OCI-LY7 (cell line): ENCODE measurements at regions not wholly inside any gene's neighbourhood (a gene's known extent, or its start where the extent isn't known, plus 50 kb on each side); places are given as distances from the start of the nearest gene placed in this dataset.

Source experiments
- BruUV-seq: library from RNA; stranded (reverse); fragments of 400-500 nt; replicated peaks from 2 replicates; lab custom pipeline; 2021; lab: Mats Ljungman, UMichigan
- CTCF ChIA-PET: fragments of 300-600 bp; sonication (Branson Sonifier 250); formaldehyde crosslinking; loops from one replicate; lab custom pipeline; 2022; ENCODE audit warnings: antibody characterized with exemption; ENCODE audit not compliant: unreplicated experiment; lab: Charles Lee
- POLR2A ChIA-PET: fragments of 300-600 bp; sonication (Branson Sonifier 250); formaldehyde crosslinking; loops from one replicate; lab custom pipeline; 2022; ENCODE audit warnings: antibody characterized with exemption; lab: Charles Lee
- DNase-seq: peaks from one replicate; pipeline ENCODE4 v3.0.0-alpha.2; 2015; ENCODE audit warnings: low spot score
- H2AFZ ChIP-seq: fragments of 200-600 bp; sonication (generic), shearing (Covaris generic); 2 replicates; pipeline ENCODE4 v1.6.1; 2014; ENCODE audit warnings: mild to moderate bottlenecking, antibody characterized with exemption, low read length, moderate library complexity
- H3K27ac ChIP-seq: fragments of 200-600 bp; sonication (generic); 2 replicates; pipeline ENCODE4 v1.5.1; 2014; ENCODE audit warnings: mixed run types, low read depth, mild to moderate bottlenecking, moderate library complexity, low read length, inconsistent platforms; ENCODE audit not compliant: poor library complexity, severe bottlenecking
- H3K36me3 ChIP-seq: fragments of 200-600 bp; sonication (generic); 2 replicates; pipeline ENCODE4 v1.6.1; 2014; ENCODE audit warnings: mild to moderate bottlenecking, antibody characterized with exemption, low read length, moderate library complexity, mixed read lengths; ENCODE audit not compliant: insufficient read depth
- H3K4me1 ChIP-seq: fragments of 200-600 bp; sonication (generic); 2 replicates; pipeline ENCODE4 v1.5.1; 2014; ENCODE audit warnings: mild to moderate bottlenecking, low read length; ENCODE audit not compliant: insufficient read depth, poor library complexity, severe bottlenecking
- H3K4me2 ChIP-seq: fragments of 200-600 bp; sonication (generic); 2 replicates; pipeline ENCODE4 v1.6.1; 2014; ENCODE audit warnings: mild to moderate bottlenecking, low read length
- H3K4me3 ChIP-seq: fragments of 200-600 bp; sonication (generic); 2 replicates; pipeline ENCODE4 v1.5.1; 2014; ENCODE audit warnings: mild to moderate bottlenecking, low read depth, low read length; ENCODE audit not compliant: poor library complexity, severe bottlenecking
- H3K79me2 ChIP-seq: fragments of 200-600 bp; sonication (generic); 2 replicates; pipeline ENCODE4 v1.6.1; 2016; ENCODE audit warnings: low read depth, mild to moderate bottlenecking, low read length, moderate library complexity, mixed read lengths; ENCODE audit not compliant: insufficient read depth
- H3K9me2 ChIP-seq: fragments of 200-600 bp; sonication (generic); 2 replicates; pipeline ENCODE4 v1.6.1; 2016; ENCODE audit warnings: mild to moderate bottlenecking, low read length, mixed read lengths; ENCODE audit not compliant: insufficient read depth
- H3K9me3 ChIP-seq: fragments of 200-600 bp; sonication (generic); 2 replicates; pipeline ENCODE4 v1.6.1; 2014; ENCODE audit warnings: mild to moderate bottlenecking, mixed run types, low read length, mixed read lengths
- H4K20me1 ChIP-seq: fragments of 200-600 bp; sonication (generic); 2 replicates; pipeline ENCODE4 v1.6.1; 2014; ENCODE audit warnings: mild to moderate bottlenecking, antibody characterized with exemption, low read length, moderate library complexity, mixed read lengths; ENCODE audit not compliant: insufficient read depth
- EZH2phosphoT487 ChIP-seq: fragments of 200-600 bp; sonication (generic); IDR thresholded peaks from 2 replicates; pipeline ENCODE4 v1.6.1; 2018; ENCODE audit warnings: low read depth, borderline replicate concordance, mild to moderate bottlenecking, mixed run types, antibody characterized with exemption, low read length, moderate library complexity, mixed read lengths
- intact Hi-C: fragments of 100-400 bp; cut with micrococcal nuclease; formaldehyde crosslinking; loops from one replicate; pipeline ENCODE4 v1.10.0; 2022; ENCODE audit not compliant: unreplicated experiment
- TF ChIP-seq, protein P1 (sequence below): fragments of 200-600 bp; sonication (generic); conservative IDR thresholded peaks from 2 replicates; pipeline ENCODE4 v1.5.1; 2014; ENCODE audit warnings: mild to moderate bottlenecking, antibody characterized with exemption, low read length, moderate library complexity, mixed read lengths

DNA sequence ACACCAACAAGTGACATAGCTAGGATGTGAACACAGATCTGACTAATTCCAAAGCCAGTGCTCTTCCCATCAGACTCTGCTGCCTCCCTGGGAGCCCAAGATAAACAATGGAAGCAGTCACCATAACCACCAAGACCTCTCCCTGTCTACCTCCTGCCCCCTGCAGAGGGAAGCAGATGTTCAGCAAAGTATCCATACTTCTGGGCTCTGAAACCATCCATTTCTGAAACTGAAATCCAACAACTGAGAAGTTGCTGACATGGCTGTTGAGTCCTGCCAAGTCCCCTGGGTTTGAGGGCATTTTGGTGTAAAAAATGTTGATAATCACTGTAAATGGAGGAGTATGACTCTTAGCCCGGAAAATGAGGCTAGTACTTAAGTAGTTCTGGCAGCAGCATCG lies 102.1 kb downstream of the TYW3 start:
- ChIA-PET CTCF (no interaction called here), POLR2A (no interaction called here)
- BruUV-seq: no TSS peak

GRCh38 chr1:74842726-74843125 lies 109.8 kb downstream of the TYW3 start:
- Histone ChIP-seq H3K4me2 (no peak overlapping the region), H3K4me3 (no peak overlapping the region), H3K9me2 (no peaks in the 10 kb centered on the region), H4K20me1 (no peaks in the 10 kb centered on the region), H3K36me3 (no peaks in the 10 kb centered on the region), H3K9me3 (no peaks in the 10 kb centered on the region), H3K27ac (no peak overlapping the region), H3K79me2 (no peaks in the 10 kb centered on the region), H2AFZ (no peak overlapping the region), H3K4me1 (no peaks in the 10 kb centered on the region)
- CTCF ChIA-PET: no interaction called here
- no peak for DNase-seq
- no TSS peak for BruUV-seq
- TF ChIP-seq EZH2phosphoT487: no peak
- POLR2A ChIA-PET: no interaction called here
- intact Hi-C loops: no loop called here

More for the DNA sequence above, 102.1 kb downstream of the TYW3 start:
- Histone ChIP-seq H3K36me3 (no peaks in the 10 kb centered on the region), H3K4me3 (no peak overlapping the region), H3K9me2 (no peaks in the 10 kb centered on the region), H3K79me2 (no peaks in the 10 kb centered on the region), H4K20me1 (no peaks in the 10 kb centered on the region), H3K4me1 (no peaks in the 10 kb centered on the region), H3K9me3 (no peaks in the 10 kb centered on the region), H3K4me2 (no peak overlapping the region), H2AFZ (no peak overlapping the region), H3K27ac (no peak overlapping the region)
- TF ChIP-seq EZH2phosphoT487: no peak
- TF ChIP-seq, protein P1, sequence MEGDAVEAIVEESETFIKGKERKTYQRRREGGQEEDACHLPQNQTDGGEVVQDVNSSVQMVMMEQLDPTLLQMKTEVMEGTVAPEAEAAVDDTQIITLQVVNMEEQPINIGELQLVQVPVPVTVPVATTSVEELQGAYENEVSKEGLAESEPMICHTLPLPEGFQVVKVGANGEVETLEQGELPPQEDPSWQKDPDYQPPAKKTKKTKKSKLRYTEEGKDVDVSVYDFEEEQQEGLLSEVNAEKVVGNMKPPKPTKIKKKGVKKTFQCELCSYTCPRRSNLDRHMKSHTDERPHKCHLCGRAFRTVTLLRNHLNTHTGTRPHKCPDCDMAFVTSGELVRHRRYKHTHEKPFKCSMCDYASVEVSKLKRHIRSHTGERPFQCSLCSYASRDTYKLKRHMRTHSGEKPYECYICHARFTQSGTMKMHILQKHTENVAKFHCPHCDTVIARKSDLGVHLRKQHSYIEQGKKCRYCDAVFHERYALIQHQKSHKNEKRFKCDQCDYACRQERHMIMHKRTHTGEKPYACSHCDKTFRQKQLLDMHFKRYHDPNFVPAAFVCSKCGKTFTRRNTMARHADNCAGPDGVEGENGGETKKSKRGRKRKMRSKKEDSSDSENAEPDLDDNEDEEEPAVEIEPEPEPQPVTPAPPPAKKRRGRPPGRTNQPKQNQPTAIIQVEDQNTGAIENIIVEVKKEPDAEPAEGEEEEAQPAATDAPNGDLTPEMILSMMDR: no peak
- intact Hi-C loops: no loop called here
- DNase-seq: no peak

DNA sequence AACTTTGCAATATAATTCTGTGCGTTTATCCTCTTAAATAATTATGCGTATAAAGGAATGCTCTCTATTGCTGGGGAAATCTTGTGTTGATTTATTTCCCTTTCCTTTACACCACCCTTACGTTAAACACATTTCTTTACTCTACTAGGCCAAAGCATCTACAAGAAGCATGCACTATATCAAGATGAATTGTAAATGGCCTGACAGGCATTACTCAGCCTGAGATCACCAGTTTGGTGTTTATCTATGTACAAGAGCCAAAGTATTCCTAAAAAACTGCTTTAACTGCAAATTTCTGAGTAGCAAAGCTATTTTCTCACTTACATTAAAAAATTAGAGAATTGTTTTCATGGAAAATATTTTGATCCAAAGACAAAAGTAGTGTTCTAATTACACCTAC lies 114.8 kb downstream of the TYW3 start:
- no TSS peak for BruUV-seq
- TF ChIP-seq, protein P1: no peak
- no peak for TF ChIP-seq EZH2phosphoT487
- Histone ChIP-seq H3K79me2 (no peaks in the 10 kb centered on the region), H3K9me3 (no peaks in the 10 kb centered on the region), H3K36me3 (no peaks in the 10 kb centered on the region), H3K4me1 (no peaks in the 10 kb centered on the region), H3K4me2 (no peak overlapping the region), H3K4me3 (no peak overlapping the region), H3K27ac (no peak overlapping the region), H2AFZ (no peak overlapping the region), H3K9me2 (no peaks in the 10 kb centered on the region), H4K20me1 (no peaks in the 10 kb centered on the region)
- intact Hi-C loops: no loop called here
- DNase-seq: no peak
- ChIA-PET POLR2A (interaction anchor here (0.6 kb wide), 1 partner anchor 11 kb away, joined by 3 read pairs; no protein-coding TSS in a partner anchor), CTCF (no interaction called here)
